ENCODE measurements at regions not wholly inside any gene's neighbourhood (a gene's known extent, or its start where the extent isn't known, plus 50 kb on each side); places are given as distances from the start of the nearest gene placed in this dataset.

DNA sequence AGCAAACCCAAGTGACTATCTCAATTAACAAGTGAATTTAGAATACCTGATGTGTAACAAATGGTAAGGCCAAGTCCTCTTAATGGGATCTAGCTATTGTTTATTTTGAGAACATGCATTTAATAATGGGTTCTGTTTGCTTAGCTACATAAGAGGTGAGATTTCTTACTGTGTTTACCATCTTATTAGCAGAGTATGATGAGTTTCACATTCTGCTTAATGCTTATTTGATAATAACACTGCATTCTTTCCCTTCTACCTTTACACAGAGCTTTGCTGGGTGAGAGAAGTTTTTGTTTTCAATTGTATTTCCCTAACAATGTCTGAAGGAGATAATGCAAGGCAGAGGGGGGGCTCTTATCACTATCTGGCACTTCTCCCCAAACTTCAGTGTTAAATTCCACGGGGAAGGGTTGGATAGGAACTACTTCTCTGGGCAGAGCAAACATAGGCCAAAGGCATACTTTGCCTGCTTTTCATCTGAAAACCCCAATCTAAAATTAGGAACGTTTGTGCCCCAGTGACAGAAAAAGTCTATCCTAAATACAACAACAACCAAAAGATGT, 129.0 kb upstream of the ATXN7L3B start:
- no peak overlapping the region for H3K27ac ChIP-seq
- H3K9me2 ChIP-seq (replicated peaks; ENCODE audit: insufficient read depth): no peaks in the 10 kb centered on the region
- 34% methylated on average over 2 of the region's 2 CpGs for WGBS (ENCODE audit: low lambda C conversion rate, missing lambda C conversion rate)
- no peak overlapping the region for H3K4me2 ChIP-seq
- no peaks in the 10 kb centered on the region for H4K20me1 ChIP-seq (ENCODE audit: insufficient read depth, poor library complexity, severe bottlenecking)
- no peak overlapping the region for H2AFZ ChIP-seq
- H3K4me3 ChIP-seq: no peak overlapping the region
- H3K79me2 ChIP-seq: no peaks in the 10 kb centered on the region
- H3K27me3 ChIP-seq: no peaks in the 10 kb centered on the region
- DNase-seq (ENCODE audit: low spot score): no peak
- TF ChIP-seq, protein P1, sequence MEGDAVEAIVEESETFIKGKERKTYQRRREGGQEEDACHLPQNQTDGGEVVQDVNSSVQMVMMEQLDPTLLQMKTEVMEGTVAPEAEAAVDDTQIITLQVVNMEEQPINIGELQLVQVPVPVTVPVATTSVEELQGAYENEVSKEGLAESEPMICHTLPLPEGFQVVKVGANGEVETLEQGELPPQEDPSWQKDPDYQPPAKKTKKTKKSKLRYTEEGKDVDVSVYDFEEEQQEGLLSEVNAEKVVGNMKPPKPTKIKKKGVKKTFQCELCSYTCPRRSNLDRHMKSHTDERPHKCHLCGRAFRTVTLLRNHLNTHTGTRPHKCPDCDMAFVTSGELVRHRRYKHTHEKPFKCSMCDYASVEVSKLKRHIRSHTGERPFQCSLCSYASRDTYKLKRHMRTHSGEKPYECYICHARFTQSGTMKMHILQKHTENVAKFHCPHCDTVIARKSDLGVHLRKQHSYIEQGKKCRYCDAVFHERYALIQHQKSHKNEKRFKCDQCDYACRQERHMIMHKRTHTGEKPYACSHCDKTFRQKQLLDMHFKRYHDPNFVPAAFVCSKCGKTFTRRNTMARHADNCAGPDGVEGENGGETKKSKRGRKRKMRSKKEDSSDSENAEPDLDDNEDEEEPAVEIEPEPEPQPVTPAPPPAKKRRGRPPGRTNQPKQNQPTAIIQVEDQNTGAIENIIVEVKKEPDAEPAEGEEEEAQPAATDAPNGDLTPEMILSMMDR (IDR thresholded peaks at IDR 0.05; ENCODE audit: poor library complexity): no peak
- TF ChIP-seq EZH2 (IDR thresholded peaks at IDR 0.05; ENCODE audit: borderline replicate concordance) (no peak), EZH2phosphoT487 (IDR thresholded peaks at IDR 0.05; ENCODE audit: low read depth, severe bottlenecking, unreplicated experiment) (no peak)
- H3K36me3 ChIP-seq (replicated peaks; ENCODE audit: insufficient read depth, low read depth): no peaks in the 10 kb centered on the region
- H3K9me3 ChIP-seq (ENCODE audit: low read depth): no peaks in the 10 kb centered on the region
- no peaks in the 10 kb centered on the region for H3K4me1 ChIP-seq (ENCODE audit: insufficient read depth)

DNA sequence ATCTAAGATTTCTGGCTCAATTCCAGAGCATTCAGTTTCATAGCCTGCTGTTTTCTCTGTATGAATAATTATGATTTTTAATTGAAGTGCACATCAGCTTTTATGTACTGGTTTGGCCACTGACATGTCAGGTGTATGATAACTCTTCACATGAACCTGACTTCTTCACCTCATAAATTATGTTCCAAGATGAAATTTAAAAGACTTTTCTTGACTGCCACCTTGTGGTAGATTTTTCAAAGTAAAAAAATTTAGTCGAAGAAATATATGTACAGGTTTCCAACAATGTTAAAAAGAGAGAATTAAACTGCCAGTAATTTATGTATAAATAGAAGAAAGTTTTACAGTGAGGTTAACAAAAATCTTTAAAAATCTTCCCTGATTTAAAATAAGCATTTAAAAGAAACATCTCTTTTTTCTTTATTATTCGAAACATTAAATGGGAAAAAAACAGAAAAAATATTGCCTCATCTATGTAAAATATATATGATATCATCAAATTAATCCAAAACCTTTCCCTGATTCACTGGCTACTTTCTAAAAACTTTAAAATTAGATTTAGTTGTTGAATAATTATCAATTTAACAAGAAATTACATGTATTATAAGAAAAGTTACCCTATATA, 124.9 kb upstream of the ATXN7L3B start:
- TF ChIP-seq, protein P1 (IDR thresholded peaks at IDR 0.05; ENCODE audit: poor library complexity): peak; percentile 68
- TF ChIP-seq EZH2 (IDR thresholded peaks at IDR 0.05; ENCODE audit: borderline replicate concordance): no peak
- TF ChIP-seq EZH2phosphoT487 (IDR thresholded peaks at IDR 0.05; ENCODE audit: low read depth, severe bottlenecking, unreplicated experiment): no peak
- 53% methylated on average over 2 of the region's 2 CpGs for WGBS (ENCODE audit: low lambda C conversion rate, missing lambda C conversion rate)
- Histone ChIP-seq H3K9me2 (replicated peaks; ENCODE audit: insufficient read depth) (no peaks in the 10 kb centered on the region), H4K20me1 (ENCODE audit: insufficient read depth, poor library complexity, severe bottlenecking) (no peaks in the 10 kb centered on the region), H3K4me1 (ENCODE audit: insufficient read depth) (no peaks in the 10 kb centered on the region), H3K79me2 (no peaks in the 10 kb centered on the region), H3K36me3 (replicated peaks; ENCODE audit: insufficient read depth, low read depth) (no peaks in the 10 kb centered on the region), H3K4me3 (no peak overlapping the region), H3K27me3 (no peaks in the 10 kb centered on the region), H2AFZ (no peak overlapping the region), H3K27ac (no peak overlapping the region), H3K9me3 (ENCODE audit: low read depth) (no peaks in the 10 kb centered on the region), H3K4me2 (no peak overlapping the region)
- DNase-seq (ENCODE audit: low spot score): peak; percentile 28

DNA sequence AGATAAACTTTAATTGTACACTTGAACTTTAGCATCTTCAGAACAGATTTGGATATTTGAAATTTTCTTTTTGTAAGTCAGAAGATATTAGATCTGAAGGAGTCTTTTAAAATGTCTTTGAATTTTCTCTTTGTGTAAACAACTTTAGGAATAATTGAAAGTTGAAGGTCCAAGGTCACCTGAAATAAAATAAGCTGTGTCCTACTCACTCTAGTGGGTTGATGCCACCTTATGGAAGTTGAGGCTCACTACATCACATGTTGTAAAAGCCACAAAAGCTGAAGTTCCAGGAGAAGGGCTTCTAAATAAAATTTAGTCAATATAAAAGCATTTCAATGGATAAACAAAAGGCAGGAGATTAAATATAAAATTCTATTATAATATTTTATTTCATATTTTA, 122.0 kb upstream of the ATXN7L3B start:
- Histone ChIP-seq H3K4me2 (no peak overlapping the region), H3K4me3 (no peak overlapping the region), H3K9me3 (ENCODE audit: low read depth) (no peaks in the 10 kb centered on the region), H3K79me2 (no peaks in the 10 kb centered on the region), H3K36me3 (replicated peaks; ENCODE audit: insufficient read depth, low read depth) (no peaks in the 10 kb centered on the region), H3K9me2 (replicated peaks; ENCODE audit: insufficient read depth) (no peaks in the 10 kb centered on the region), H3K27ac (no peak overlapping the region), H3K27me3 (no peaks in the 10 kb centered on the region), H3K4me1 (ENCODE audit: insufficient read depth) (no peaks in the 10 kb centered on the region), H2AFZ (no peak overlapping the region), H4K20me1 (ENCODE audit: insufficient read depth, poor library complexity, severe bottlenecking) (no peaks in the 10 kb centered on the region)
- DNase-seq (ENCODE audit: low spot score): peak; percentile 52
- TF ChIP-seq EZH2 (IDR thresholded peaks at IDR 0.05; ENCODE audit: borderline replicate concordance) (no peak), EZH2phosphoT487 (IDR thresholded peaks at IDR 0.05; ENCODE audit: low read depth, severe bottlenecking, unreplicated experiment) (no peak)
- TF ChIP-seq, protein P1 (IDR thresholded peaks at IDR 0.05; ENCODE audit: poor library complexity): peak; percentile 67

Data from hepatocyte (in vitro differentiated cells).